Stimulated activated CD4-positive, alpha-beta T cell treated with anti-CD3 and anti-CD28 coated beads, Interleukin-12 subunit alpha, Interleukin-12 subunit beta, amount 100 ng/mL, for 24 hours (primary cell): ENCODE measurements at regions not wholly inside any gene's neighbourhood (a gene's known extent, or its start where the extent isn't known, plus 50 kb on each side); places are given as distances from the start of the nearest gene placed in this dataset.

Experiments used
- DNase-seq, 2 experiments: peaks; one replicate each; pipeline ENCODE4 v3.0.0-alpha.2; 2020; ENCODE audit warnings: low read depth in 2 of 2

DNA sequence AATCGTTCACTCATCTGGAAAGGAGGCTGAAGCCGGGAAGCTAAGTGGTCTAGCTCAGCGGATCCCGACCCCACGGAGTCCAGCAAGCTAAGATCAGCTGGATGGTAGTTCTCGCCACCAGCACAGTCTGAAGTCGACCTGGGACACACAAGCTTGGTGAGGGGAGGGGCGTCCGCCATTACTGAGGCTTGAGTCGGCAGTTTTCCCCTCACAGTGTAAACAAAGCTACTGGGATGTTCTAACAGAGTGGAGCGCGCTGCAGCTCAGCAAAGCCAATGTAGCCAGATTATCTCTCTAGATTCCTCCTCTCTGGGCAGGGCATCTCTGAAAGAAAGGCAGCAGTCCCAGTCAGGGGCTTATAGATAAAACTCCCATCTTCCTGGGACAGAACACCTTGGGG is 555.4 kb downstream of the BCOR start:
- no peak for DNase-seq

DNA sequence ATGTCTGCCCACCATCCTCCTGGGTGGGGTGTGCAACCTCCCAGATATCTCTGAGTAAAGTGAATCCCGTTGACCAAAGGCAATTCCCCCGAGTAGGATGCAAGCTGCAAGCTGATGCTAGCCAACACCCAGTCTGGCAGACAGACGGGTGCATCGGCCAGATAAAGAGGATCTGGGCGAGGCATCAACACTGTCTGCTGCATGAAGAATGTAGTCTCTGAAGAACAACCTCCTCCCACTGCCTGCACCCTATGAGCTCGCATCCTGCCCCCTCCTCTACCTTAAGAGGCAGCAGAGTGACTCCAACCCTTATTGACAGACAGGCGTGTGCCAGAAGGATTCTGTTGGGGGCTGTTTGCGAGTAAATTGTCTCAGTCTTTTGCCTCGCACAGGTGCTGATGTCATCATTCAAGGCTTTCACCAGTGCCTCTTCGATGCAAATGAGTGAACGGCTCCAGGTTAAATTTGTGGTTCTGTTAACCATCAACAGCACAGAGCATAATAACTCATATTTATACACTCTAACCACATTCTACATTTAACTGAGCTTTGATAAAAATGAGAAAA is 546.9 kb downstream of the BCOR start:
- no peak for DNase-seq

GRCh38 chrX:39551762-39552161 is 546.0 kb downstream of the BCOR start:
- no peak for DNase-seq

GRCh38 chrX:39555431-39555830 is 542.3 kb downstream of the BCOR start:
- DNase-seq, result no peak

DNA sequence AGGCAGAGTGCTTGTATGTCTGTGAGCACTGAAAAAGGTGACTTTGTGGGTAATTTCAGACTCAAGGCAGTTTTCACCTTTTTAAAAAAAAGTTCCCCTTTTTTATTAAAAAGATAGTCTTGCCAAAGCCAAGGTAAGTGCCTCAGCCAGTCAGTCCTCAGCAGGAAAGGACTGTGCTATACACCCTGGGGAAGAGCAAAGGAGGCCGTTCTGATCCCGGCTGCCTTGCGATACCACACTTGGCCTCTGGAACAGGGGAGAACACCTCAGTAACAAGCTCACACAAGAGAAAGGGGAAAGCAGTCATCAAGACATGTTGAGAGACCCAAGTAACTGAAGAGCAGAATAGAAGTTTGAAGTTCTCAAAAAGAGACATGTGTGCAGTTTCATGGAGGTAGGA is 541.7 kb downstream of the BCOR start:
- no peak for DNase-seq

DNA sequence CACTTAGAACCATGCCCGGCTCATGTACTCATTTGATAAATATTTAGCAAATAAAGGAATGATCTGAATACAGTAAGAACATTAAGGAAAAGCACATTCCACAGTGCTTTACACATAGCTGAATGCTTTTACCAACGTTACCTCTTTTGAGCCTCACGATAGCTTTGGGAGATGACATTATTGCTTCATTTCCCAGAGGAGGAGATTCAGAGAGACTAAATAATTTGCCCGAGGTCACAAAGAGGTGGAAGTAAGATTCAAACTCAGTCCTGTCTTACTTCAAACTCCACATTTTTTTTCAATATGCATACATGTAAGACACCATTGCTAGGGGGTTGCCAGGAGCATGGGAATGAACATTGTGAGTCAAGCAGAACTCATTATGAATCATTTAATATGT is 538.5 kb downstream of the BCOR start:
- DNase-seq, result no peak

DNA sequence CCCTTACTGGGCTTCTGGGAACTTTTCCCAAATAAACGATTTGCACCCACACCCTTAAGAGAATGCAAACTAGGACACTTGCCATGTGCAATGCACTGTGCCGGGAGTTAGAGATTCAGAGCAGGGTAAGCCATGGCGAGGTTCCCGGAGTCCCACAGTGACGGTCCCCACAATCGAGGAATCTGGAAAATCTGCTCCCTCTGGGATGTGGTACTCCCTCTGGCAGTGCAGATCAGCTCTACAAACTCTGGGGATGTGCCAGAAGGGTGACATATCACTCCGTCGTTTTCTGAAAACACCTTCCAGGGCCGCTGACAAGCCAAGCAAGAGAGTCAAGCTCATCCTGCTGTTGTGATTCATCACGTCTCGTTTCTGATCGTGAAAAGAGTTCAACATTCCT is 537.5 kb downstream of the BCOR start:
- DNase-seq, result no peak

- no peak for DNase-seq
These were observed 534.6 kb downstream of the BCOR start for GRCh38 chrX:39563178-39563577.

DNA sequence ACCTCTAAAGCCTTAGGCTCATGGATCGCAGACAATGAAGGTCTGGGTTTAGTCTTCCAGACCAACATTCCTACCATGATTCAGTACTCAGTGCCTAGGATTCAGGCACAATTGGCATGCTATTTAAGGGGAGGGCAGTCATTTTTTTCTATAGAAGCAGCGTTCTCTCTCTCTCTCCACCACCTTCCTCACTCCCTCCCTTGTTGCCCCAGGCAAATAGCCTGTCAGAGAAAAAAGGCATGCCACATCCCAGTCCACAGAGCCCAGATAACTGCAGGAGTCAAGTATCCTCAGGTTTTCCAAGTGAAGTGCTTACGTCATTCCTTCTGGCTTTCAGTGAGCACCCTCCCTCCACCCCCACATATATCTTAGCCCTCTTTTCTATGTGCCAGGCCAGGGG is 533.0 kb downstream of the BCOR start:
- DNase-seq, result no peak

GRCh38 chrX:39574178-39574577 is 523.6 kb downstream of the BCOR start:
- no peak for DNase-seq

DNA sequence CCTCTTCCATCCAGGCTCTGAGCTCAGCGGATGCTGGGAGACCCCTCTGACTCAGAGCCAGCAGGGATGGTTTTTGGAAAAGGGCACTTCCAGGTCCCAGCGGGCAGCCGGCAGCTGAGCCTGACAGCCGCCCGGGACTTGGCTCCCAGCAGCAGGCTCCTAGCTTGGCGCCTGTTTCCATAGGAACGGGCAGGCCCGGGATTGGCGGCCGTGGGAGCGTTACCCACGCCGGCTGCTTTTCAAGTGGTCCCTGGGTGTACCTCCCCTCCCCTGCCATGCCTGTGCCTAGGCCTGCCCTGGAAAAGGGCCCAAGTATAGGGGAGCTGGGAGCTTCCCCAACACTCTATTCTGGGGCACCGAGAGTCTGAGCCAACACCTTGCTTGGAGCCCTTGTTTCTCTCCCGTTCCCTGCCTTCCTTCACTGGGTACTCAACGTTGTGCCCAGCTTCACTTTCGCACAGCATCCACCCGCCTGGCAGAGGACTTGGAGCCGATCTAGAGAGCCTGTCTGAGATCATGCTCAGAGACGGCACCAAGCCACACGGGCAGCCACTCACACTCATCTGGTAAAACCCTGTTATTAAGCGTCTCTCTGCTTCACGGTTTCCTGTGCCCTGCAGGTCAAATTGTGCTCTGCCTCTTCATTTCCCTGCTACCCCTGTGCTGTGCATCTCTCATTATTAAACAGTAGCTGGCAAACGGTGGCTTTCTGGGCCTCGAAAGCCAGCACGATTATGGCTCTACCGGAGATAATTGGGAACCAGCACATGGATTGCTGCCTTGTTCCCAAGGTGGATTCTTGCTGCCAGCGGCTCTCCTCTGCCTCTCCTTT is 521.5 kb downstream of the BCOR start:
- no peak for DNase-seq

GRCh38 chrX:39577206-39577984 is 520.4 kb downstream of the BCOR start:
- DNase-seq, result no peak

GRCh38 chrX:39577985-39578869 is 519.5 kb downstream of the BCOR start:
- peak; percentile 22 to 37 for DNase-seq

DNA sequence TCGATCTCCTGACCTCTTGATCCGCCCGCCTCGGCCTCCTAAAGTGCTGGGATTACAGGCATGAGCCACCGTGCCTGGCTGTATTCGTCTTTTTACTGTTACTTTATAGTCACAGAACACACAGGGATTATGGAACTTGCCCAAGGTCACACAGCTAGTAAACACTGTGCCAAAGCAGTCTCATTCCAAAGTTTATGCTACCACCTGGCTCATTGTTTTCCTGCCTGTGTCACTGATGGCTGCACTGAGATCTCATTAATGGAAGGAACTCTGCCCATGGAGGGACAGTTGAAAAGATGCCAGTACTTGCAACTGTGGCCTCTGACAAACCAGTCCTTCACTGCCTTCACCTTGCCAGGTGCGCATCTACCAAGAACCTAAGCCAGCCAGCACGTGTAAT is 517.7 kb downstream of the BCOR start:
- no peak for DNase-seq

DNA sequence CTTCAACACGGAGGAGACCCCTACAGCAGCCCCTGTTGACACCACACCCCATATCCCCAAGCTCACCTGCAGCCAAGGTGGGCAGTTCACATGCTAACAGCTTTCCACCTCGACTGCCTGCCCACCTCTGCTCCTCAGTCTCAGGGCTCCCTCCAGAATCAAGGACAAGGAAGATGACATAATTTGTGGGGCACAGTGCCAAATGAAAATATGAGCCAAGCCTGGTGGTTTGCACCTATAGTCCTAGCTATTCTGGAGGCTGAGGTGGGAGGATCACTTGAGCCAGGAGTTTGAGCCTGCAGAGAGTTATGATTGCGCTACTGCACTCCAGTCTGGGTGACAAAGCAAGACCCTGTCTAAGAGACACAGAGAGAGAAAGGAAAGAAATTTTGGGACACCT is 516.3 kb downstream of the BCOR start:
- no peak for DNase-seq

- no peak for DNase-seq
These were observed 515.7 kb downstream of the BCOR start for GRCh38 chrX:39582091-39582490.

- DNase-seq, result no peak
These were observed 514.8 kb downstream of the BCOR start for GRCh38 chrX:39582976-39583375.

DNA sequence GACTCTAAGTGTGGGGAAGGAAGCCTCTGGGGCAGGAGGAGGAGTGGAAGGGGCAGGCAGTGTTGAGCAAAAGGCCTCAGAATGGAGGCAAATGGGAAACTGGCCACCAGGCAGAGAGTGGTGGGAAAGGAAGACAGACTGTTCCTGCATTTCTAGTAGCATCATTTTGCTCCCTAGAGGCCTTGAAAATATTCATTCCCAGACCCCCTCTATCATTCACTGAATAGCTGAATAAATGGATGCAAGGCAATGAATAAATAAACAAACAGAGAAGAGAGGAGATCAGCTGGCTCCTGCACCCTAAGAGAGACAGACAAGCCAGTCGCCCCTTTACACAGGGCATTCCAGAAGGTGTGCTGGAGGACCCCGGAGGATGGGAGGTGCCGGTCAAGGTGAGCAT is 511.9 kb downstream of the BCOR start:
- no peak for DNase-seq

DNA sequence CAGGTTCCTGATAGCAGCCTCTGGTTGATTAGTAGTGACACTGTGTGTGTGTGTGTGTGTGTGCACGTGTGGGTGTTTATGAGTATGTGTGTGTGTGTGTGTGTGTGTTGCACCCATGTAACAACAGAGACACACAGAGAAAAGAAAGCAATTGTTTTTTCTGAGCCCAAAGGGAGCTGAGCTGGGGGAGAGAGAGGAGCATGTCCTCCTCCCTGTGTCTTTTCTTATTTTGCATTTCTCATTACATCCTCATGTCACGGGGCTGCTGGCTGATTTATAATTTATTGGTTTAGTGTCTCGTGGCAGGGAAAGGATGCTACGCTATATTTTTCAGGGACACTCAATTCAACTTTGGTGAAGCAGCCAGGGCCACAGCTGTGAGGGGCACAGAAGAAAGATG is 511.4 kb downstream of the BCOR start:
- DNase-seq, result no peak

DNA sequence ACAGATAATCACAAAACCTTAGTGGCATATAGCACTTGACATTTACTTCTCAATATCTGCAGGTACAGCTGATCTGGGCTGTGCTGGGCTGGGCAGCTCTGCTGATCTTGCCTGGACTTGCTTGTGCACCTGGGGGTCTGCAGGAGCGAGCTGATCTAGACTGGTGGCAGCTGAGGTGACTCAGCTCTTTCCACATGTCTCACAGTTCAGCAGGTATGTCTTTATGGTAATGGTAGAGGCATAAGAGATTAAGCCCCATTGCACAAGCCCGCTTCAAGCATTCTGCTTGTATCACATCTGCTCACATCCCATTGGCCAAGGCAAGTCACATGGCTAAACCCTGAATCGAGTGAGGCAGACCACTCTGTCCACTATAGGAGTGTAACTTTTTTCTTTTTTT is 506.7 kb downstream of the BCOR start:
- DNase-seq, result no peak

DNA sequence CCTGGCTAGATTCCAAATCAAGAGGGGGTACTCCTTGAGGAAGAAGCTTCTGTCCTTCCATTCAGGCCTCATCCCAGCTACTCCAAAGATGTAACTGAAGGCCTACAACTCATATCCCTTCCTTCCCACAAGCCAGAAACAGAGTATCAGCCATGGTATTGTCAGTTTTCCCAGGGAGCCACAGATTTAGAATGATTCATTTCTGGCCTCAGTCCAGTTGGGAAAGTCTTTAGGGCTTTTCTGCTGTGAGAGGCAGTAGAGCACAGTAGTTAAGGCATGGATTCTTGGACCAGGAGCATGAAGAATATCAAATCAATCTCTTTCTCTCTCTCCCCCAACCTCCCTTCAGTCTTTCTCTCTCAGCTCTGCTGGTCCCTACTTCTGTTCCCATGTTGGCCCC is 505.0 kb downstream of the BCOR start:
- DNase-seq, result no peak

GRCh38 chrX:39595977-39596376 is 501.8 kb downstream of the BCOR start:
- DNase-seq, result no peak
